HUES64 (cell line): ENCODE measurements at regions not wholly inside any gene's neighbourhood (a gene's known extent, or its start where the extent isn't known, plus 50 kb on each side); places are given as distances from the start of the nearest gene placed in this dataset.
"Not testable (repeated sequence)": the region's sequence is repeated elsewhere in the genome, so short reads cannot be mapped to it uniquely, and the experiment has no call there.

Source experiments
- H3K27ac ChIP-seq: 2 replicates; pipeline ENCODE4 v1.7.0; 2013; ENCODE audit warnings: low read depth, low read length, inconsistent platforms
- H3K27me3 ChIP-seq: 2 replicates; pipeline ENCODE4 v1.6.1; 2013; ENCODE audit warnings: mild to moderate bottlenecking, low read length; ENCODE audit not compliant: insufficient read depth
- H3K36me3 ChIP-seq: 2 replicates; pipeline ENCODE4 v1.6.1; 2013; ENCODE audit warnings: mild to moderate bottlenecking, low read length; ENCODE audit not compliant: insufficient read depth
- H3K4me1 ChIP-seq: 2 replicates; pipeline ENCODE4 v1.6.1; 2013; ENCODE audit warnings: mild to moderate bottlenecking, low read length, moderate library complexity; ENCODE audit not compliant: insufficient read depth
- H3K4me3 ChIP-seq: 2 replicates; pipeline ENCODE4 v1.5.1; 2013; ENCODE audit warnings: mild to moderate bottlenecking, low read length, moderate library complexity
- H3K9ac ChIP-seq: 2 replicates; pipeline ENCODE4 v1.6.1; 2013; ENCODE audit warnings: mild to moderate bottlenecking, low read depth, low read length
- H3K9me3 ChIP-seq: 2 replicates; pipeline ENCODE4 v1.6.1; 2013; ENCODE audit warnings: low read depth, low read length; ENCODE audit not compliant: insufficient read depth
- WGBS: fragments of 150-250, 120-280 bp; methylation state at CpG from one replicate; pipeline ENCODE4 v1.1.7; 2013; ENCODE audit warnings: missing lambda C conversion rate; 5-methylcytosine and 5-hydroxymethylcytosine counted together

GRCh38 chr5:9776525-9776924 is 146.4 kb upstream of the TAS2R1 start:
- Histone ChIP-seq H3K27ac (no peak overlapping the region), H3K36me3 (no peaks in the 10 kb centered on the region), H3K9me3 (no peaks in the 10 kb centered on the region), H3K4me3 (no peak overlapping the region), H3K9ac (no peak overlapping the region), H3K4me1 (no peaks in the 10 kb centered on the region), H3K27me3 (no peaks in the 10 kb centered on the region)
- 92% methylated on average over 3 of the region's 3 CpGs for WGBS

- no peak overlapping the region for H3K4me3 ChIP-seq
- no peak overlapping the region for H3K9ac ChIP-seq
- no peaks in the 10 kb centered on the region for H3K9me3 ChIP-seq
- H3K4me1 ChIP-seq: no peaks in the 10 kb centered on the region
- H3K36me3 ChIP-seq: no peaks in the 10 kb centered on the region
- no peaks in the 10 kb centered on the region for H3K27me3 ChIP-seq
- no peak overlapping the region for H3K27ac ChIP-seq
Measured at GRCh38 chr5:9775339-9775738, 145.2 kb upstream of the TAS2R1 start.

DNA sequence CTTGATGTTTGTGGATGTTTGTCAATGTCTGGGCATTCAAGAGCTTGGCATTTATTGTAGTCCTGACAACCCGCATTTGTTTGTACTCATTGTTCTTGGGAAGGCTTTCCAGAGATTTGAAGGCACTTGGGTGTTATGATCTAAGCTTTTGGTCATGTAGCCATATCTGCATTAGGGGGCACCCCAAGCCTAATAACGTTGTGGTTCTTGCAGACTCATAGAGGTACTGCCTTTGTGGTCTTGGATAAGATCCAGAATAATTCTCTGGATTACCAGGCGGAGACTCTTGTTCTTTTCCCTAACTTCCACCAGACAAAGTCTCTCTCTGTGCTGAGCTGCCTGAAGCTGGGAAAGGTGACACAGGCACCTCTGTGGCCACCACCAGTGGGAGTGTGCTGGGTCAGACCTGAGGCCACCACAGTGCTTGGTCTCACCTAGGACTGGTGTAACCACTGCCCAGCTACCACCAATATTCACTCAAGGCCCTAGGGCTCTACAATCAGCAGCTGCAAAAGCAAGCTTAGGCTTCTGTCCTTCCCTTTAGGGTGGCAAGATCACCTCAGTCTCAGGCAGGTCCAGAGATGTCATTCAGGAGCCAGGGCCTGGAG is 144.4 kb upstream of the TAS2R1 start:
- H3K27me3 ChIP-seq: no peaks in the 10 kb centered on the region
- 81% methylated on average over 3 of the region's 3 CpGs for WGBS
- no peak overlapping the region for H3K4me3 ChIP-seq
- no peak overlapping the region for H3K9ac ChIP-seq
- H3K36me3 ChIP-seq: no peaks in the 10 kb centered on the region
- H3K9me3 ChIP-seq: no peaks in the 10 kb centered on the region
- no peak overlapping the region for H3K27ac ChIP-seq
- H3K4me1 ChIP-seq: no peaks in the 10 kb centered on the region

- H3K9me3 ChIP-seq: no peaks in the 10 kb centered on the region
- no peak overlapping the region for H3K27ac ChIP-seq
- 100% methylated on average over 1 of the region's 1 CpG for whole genome bisulfite sequencing
Measured at GRCh38 chr5:9771079-9771478, 140.9 kb upstream of the TAS2R1 start.

GRCh38 chr5:9766581-9766980 is 136.4 kb upstream of the TAS2R1 start:
- no peaks in the 10 kb centered on the region for H3K27me3 ChIP-seq
- no peak overlapping the region for H3K4me3 ChIP-seq
- WGBS: 96% methylated on average over 3 of the region's 3 CpGs
- H3K9me3 ChIP-seq: no peaks in the 10 kb centered on the region
- H3K9ac ChIP-seq: no peak overlapping the region
- no peak overlapping the region for H3K27ac ChIP-seq
- peaks cover 4% of the 10 kb centered on the region; the same call in 1 of the 2 replicates for H3K4me1 ChIP-seq
- H3K36me3 ChIP-seq: no peaks in the 10 kb centered on the region

More at GRCh38 chr5:9771079-9771478, 140.9 kb upstream of the TAS2R1 start:
- Histone ChIP-seq H3K27me3 (no peaks in the 10 kb centered on the region), H3K4me3 (no peak overlapping the region), H3K9ac (no peak overlapping the region), H3K36me3 (no peaks in the 10 kb centered on the region), H3K4me1 (no peaks in the 10 kb centered on the region)

GRCh38 chr5:9765419-9766140 is 135.4 kb upstream of the TAS2R1 start:
- 94% methylated on average over 3 of the region's 4 CpGs for WGBS
- no peak overlapping the region for H3K4me3 ChIP-seq
- no peak overlapping the region for H3K27ac ChIP-seq
- H3K36me3 ChIP-seq: no peaks in the 10 kb centered on the region
- no peaks in the 10 kb centered on the region for H3K27me3 ChIP-seq
- peaks cover 4% of the 10 kb centered on the region; the same call in 1 of the 2 replicates for H3K4me1 ChIP-seq
- H3K9me3 ChIP-seq: no peaks in the 10 kb centered on the region
- H3K9ac ChIP-seq: no peak overlapping the region

GRCh38 chr5:9761706-9762105 is 131.6 kb upstream of the TAS2R1 start:
- H3K9me3 ChIP-seq: no peaks in the 10 kb centered on the region
- H3K9ac ChIP-seq: no peak overlapping the region
- peaks cover 4% of the 10 kb centered on the region; the same call in 1 of the 2 replicates for H3K4me1 ChIP-seq
- no peak overlapping the region for H3K27ac ChIP-seq
- no peaks in the 10 kb centered on the region for H3K27me3 ChIP-seq
- WGBS: 81% methylated on average over 4 of the region's 4 CpGs
- no peaks in the 10 kb centered on the region for H3K36me3 ChIP-seq
- H3K4me3 ChIP-seq: no peak overlapping the region

- H3K36me3 ChIP-seq, H3K4me1 ChIP-seq, H3K9ac ChIP-seq, H3K27ac ChIP-seq, H3K4me3 ChIP-seq, H3K27me3 ChIP-seq, H3K9me3 ChIP-seq: not testable (repeated sequence)
- 98% methylated on average over 3 of the region's 5 CpGs for WGBS
Measured at GRCh38 chr5:9752670-9753069, 122.5 kb upstream of the TAS2R1 start.

DNA sequence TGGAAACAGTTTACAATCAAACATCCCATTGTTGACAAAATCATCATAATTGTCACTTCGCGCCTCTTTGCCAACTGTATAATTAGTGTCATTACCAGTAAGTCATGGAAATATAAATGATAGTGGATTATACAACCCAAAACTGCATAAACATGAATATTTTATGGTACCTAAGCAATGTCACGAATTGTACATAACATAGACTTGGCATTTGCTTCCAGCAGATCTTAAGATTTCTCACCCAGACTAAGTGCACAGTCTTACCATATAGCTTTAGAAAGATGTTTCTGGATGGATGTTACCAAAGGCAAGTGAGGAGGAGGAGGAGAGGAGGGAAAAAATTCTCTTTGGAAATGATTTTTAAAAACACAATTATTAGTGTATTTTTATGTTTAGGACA is 113.4 kb upstream of the TAS2R1 start:
- no peak overlapping the region for H3K9ac ChIP-seq
- no peaks in the 10 kb centered on the region for H3K36me3 ChIP-seq
- H3K27me3 ChIP-seq: no peaks in the 10 kb centered on the region
- H3K4me3 ChIP-seq: no peak overlapping the region
- WGBS: 94% methylated on average over 2 of the region's 3 CpGs
- no peaks in the 10 kb centered on the region for H3K4me1 ChIP-seq
- H3K9me3 ChIP-seq: no peaks in the 10 kb centered on the region
- H3K27ac ChIP-seq: no peak overlapping the region

DNA sequence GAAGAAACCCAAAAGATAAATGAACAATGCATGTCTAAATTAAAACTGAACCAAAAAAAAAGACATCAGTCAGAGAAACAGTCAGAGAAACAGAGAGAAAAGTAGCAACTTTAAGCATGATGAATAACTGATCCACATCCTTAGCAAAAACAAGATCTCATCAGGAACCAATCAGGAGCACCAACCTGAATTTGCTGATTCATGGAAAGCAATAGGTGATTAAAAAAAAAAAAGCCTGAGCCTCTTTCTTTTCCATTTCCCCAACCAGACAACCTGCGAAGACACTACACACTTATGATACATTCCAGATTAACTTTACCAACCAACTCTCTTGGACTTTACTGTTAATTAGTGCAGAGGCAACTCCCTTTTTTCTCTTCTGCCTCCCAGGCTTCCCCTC is 112.7 kb upstream of the TAS2R1 start:
- Histone ChIP-seq H3K27me3 (no peaks in the 10 kb centered on the region), H3K4me3 (no peak overlapping the region), H3K9ac (no peak overlapping the region), H3K27ac (no peak overlapping the region), H3K36me3 (no peaks in the 10 kb centered on the region), H3K9me3 (no peaks in the 10 kb centered on the region), H3K4me1 (no peaks in the 10 kb centered on the region)
- 89% methylated on average over 1 of the region's 1 CpG for WGBS

DNA sequence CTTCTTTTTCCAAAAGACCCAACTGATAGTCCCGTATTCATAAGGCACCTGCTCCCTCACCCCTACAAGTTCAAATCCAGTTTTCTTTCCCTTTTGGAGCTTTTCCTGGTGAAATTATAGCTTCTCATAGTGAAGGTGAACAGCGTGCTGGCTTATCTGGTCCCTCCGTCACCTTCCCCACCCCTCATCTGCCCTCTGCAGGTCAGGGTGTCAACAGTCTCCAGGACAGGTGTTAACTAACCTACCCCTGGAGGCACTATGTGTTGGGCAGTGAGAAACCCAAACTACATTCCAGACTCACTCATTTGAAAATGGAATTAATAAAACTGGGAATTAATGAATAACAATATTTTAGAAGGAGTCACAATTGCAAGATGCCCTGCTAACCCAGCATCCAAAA is 109.0 kb upstream of the TAS2R1 start:
- 83% methylated on average over 3 of the region's 3 CpGs for WGBS
- Histone ChIP-seq H3K27ac (no peak overlapping the region), H3K36me3 (no peaks in the 10 kb centered on the region), H3K4me1 (no peaks in the 10 kb centered on the region), H3K27me3 (no peaks in the 10 kb centered on the region), H3K9me3 (no peaks in the 10 kb centered on the region), H3K9ac (no peak overlapping the region), H3K4me3 (no peak overlapping the region)
